ENCODE measurements at regions not wholly inside any gene's neighbourhood (a gene's known extent, or its start where the extent isn't known, plus 50 kb on each side); places are given as distances from the start of the nearest gene placed in this dataset.
"Not testable (repeated sequence)": the region's sequence is repeated elsewhere in the genome, so short reads cannot be mapped to it uniquely, and the experiment has no call there.

DNA sequence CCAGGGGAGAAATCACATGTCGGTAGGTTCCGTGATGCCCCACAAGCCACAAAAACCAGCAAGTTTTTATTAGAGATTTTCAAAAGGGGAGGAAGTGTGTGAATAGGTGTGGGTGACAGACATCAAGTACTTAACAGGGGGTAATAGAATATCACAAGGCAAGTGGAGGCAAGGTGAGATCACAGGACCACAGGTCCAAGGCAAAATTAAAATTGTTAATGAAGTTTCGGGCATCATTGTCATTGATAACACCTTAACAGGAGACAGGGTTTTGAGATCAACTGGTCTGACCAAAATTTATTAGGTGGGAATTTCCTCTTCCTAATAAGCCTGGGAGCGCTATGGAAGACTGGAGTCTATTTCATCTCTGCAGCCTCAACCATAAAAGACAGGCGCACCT lies 603.9 kb downstream of the KCNT2 start:
- TF ChIP-seq, protein P1, sequence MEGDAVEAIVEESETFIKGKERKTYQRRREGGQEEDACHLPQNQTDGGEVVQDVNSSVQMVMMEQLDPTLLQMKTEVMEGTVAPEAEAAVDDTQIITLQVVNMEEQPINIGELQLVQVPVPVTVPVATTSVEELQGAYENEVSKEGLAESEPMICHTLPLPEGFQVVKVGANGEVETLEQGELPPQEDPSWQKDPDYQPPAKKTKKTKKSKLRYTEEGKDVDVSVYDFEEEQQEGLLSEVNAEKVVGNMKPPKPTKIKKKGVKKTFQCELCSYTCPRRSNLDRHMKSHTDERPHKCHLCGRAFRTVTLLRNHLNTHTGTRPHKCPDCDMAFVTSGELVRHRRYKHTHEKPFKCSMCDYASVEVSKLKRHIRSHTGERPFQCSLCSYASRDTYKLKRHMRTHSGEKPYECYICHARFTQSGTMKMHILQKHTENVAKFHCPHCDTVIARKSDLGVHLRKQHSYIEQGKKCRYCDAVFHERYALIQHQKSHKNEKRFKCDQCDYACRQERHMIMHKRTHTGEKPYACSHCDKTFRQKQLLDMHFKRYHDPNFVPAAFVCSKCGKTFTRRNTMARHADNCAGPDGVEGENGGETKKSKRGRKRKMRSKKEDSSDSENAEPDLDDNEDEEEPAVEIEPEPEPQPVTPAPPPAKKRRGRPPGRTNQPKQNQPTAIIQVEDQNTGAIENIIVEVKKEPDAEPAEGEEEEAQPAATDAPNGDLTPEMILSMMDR (IDR thresholded peaks at IDR 0.05): not testable (repeated sequence)
- TF ChIP-seq ZFX (IDR thresholded peaks at IDR 0.05; ENCODE audit: borderline replicate concordance): not testable (repeated sequence)

Measured in 22Rv1 (cell line).